NB4 (cell line): ENCODE measurements at regions not wholly inside any gene's neighbourhood (a gene's known extent, or its start where the extent isn't known, plus 50 kb on each side); places are given as distances from the start of the nearest gene placed in this dataset.

Experiments
- MYC ChIP-seq: IDR thresholded peaks from 2 replicates; pipeline ENCODE4 v1.6.1; 2011; ENCODE audit warnings: low read depth, low read length
- TF ChIP-seq, protein P1 (sequence below): IDR thresholded peaks from one replicate; pipeline ENCODE4 v1.5.1; 2012; ENCODE audit warnings: low read depth, low read length

DNA sequence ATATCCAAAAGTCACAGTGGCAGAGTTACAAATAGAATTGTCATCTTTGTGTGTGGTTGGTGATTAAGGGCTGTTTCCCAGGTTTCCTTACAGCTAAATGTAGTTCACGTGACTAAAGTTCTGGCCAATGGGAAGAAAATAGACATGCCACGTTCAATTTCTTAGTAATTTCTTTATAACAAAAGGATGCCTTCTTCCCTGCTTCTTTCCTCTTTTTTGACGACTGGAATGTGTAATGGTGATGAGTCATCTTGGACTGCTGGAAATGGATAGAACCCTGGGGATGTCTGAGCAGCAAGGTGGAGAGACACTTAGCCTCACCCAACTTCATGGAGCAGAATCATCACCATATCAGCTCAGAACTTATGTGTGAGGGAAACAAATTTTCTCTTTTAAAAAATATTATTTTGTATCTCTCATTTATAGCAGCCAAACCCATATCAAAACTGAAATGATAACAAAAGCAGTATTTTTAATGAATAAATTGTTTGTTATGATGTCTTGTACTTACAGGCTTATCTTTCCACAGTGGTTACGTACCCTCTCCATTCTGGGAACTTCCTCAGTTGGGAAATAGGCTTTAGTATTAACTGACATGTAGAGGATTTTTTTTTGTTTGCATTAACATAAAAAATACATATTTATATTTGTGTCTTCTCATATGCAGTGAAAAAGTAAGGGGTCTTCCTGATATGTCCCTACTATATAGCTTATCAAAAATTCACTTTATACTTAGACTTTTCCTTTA lies 91.1 kb upstream of the CDH2 start:
- TF ChIP-seq MYC: no peak
- TF ChIP-seq, protein P1, sequence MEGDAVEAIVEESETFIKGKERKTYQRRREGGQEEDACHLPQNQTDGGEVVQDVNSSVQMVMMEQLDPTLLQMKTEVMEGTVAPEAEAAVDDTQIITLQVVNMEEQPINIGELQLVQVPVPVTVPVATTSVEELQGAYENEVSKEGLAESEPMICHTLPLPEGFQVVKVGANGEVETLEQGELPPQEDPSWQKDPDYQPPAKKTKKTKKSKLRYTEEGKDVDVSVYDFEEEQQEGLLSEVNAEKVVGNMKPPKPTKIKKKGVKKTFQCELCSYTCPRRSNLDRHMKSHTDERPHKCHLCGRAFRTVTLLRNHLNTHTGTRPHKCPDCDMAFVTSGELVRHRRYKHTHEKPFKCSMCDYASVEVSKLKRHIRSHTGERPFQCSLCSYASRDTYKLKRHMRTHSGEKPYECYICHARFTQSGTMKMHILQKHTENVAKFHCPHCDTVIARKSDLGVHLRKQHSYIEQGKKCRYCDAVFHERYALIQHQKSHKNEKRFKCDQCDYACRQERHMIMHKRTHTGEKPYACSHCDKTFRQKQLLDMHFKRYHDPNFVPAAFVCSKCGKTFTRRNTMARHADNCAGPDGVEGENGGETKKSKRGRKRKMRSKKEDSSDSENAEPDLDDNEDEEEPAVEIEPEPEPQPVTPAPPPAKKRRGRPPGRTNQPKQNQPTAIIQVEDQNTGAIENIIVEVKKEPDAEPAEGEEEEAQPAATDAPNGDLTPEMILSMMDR: no peak
